ENCODE measurements at regions not wholly inside any gene's neighbourhood (a gene's known extent, or its start where the extent isn't known, plus 50 kb on each side); places are given as distances from the start of the nearest gene placed in this dataset.

DNA sequence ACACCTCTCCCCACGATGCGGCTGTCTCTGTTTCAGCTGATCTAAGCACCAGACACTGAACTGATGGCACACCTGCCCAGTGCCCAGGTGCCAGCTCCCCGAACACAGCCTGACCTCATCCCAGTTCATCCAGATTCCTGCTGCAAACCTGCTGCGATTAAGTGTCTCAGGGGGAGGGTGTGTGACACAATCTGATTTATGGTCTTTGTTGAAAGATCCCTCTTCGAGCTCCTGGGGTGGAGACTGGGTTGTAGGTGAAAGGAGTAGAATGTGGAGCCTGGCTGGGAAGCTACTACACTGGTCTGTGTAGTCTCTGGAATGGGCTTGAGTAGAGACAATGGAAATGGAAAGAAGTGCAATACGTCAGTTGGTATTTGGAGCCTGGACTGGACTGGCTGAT, 390.3 kb downstream of the SHANK2 start:
- no peak for DNase-seq

DNA sequence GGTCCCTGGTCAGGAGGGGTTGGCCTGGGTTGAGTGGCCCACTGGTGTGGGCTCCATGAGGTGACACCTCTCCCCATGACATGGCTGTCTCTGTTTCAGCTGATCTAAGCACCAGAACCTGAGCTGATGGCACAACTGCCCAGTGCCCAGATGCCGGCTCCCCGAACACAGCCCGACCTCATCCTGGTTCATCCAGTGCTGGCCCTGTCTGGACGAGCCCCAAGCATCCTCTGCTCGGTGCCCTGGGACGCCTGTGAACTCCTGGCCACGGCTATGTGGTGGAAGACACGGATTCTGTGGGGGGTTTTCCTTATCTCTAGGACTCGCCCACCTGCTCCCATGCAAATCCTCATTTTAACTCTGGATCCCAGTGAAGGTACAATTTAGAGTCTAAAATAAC, 389.2 kb downstream of the SHANK2 start:
- DNase-seq: no peak

GRCh38 chr11:70863993-70864392, 388.4 kb downstream of the SHANK2 start:
- no peak for DNase-seq

DNA sequence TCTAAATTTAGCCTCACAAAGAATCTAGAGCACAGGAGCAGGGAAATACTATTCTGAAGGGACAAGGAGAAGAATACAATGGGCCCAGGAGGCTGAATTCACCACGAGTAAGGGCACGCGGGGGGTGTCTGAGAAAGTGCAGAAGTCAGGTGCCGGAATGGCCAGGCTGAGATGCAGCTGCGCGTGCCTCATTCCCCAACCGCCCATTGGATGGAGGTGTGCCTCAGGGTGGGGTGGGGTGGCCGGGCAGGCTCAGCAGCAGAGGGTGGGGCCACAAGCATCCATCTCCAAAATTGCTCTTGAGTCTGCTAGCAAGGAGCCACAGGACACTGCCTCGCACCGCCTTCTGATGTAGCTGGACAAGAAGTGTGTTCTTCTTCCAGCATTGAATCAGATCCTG, 387.0 kb downstream of the SHANK2 start:
- DNase-seq: no peak

GRCh38 chr11:70866834-70867233, 385.5 kb downstream of the SHANK2 start:
- no peak for DNase-seq

DNA sequence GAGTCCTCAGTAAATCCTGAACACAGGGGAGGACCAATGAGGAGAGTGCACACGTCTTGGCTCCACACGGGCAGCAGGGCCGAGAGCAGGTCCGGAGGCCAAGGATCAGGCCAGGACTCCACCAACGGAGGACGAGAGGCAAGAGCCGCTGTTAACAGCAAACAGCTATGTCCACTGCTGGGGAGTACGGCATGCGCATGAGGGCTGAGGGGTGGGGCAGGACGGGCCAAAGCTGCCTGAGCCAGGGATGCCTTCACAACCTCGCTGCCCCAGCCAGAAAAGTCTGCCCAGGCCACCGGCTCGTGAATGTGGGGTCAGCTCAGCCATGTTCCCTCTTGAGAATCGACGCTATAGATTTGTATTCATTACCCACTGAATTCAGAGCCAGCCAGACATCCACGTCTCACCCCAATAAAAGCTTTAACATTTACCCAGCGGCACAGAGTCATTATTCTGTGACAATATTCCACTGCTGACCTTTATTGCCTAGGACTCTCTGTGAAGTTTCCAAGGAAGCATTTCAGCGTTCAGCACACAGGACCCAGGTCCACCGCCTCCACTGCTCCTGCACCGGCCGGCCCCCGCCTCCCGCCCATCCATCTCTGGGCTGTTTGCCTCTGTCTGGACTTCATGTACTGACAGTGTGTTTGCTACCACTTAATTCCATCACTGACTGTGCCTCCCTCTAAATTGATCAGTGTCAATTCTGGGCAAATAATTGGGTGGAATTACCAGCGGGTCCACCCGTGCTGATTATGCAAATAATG, 384.9 kb downstream of the SHANK2 start:
- no peak for DNase-seq

DNA sequence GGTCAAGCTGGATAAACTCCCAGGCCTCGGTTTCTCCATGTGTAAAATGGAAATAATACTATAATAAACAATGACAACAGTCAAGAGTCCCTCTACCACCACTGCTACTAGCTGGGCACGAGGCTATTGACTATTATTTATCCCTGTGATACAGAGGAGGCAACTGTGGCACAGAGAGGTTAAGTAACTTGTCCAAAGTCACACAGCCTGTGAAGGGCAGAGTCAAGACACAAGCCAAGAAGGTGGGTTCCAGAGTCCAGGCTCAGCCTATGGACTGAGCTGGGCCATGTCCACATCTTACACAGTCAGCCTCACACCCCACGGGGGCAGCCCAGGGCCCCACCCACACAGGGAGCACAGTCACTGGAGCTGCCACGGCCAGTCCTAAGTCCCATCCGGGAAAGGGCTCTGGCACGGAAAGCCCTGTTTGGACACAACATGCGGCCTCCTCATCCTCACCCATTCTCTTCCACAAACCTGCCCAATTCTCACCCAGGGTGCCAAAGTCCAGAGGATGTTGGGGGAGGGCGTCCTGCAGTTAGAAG, 384.0 kb downstream of the SHANK2 start:
- DNase-seq: no peak

DNA sequence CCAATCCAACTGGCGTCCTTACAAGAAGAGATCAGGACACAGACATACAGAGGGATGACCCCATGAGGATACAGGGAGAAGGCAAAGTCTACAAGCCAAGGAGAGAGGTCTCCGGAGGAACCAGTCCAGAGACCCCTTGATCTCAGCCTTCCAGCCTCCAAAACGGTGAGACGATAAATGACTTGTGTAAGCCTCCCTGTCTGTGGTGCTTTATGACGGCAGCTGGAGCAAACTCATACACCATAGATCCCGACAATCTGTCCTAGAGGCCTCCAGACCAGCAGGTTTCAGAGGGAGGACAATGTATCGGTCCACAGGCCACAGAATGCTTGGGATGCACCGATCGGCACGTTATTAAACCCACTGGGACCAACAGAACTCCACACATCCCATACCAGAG, 383.3 kb downstream of the SHANK2 start:
- no peak for DNase-seq

- DNase-seq: no peak
Observed at GRCh38 chr11:70871881-70872280, 380.5 kb downstream of the SHANK2 start.

DNA sequence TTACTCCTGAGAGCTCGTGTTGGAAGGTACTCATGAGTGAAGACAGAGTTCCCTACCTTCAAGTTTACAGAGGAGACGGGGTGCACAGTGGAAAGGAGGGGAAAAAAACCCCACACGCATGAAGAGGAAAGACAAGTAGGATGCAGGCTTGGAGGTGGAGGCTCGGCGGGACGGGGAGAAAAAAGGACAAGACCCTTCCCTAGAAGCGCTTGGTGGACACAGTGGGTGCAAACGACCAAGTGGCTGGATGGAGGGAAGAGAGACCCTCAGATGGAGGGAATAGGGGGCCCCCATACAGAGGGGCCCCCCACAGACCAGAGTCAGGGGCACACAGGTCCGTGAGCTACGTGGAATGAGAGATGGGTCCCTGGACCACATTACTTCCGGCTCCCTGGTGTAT, 380.1 kb downstream of the SHANK2 start:
- DNase-seq: no peak

- DNase-seq: no peak
Observed at GRCh38 chr11:70872955-70873735, 379.2 kb downstream of the SHANK2 start.

DNA sequence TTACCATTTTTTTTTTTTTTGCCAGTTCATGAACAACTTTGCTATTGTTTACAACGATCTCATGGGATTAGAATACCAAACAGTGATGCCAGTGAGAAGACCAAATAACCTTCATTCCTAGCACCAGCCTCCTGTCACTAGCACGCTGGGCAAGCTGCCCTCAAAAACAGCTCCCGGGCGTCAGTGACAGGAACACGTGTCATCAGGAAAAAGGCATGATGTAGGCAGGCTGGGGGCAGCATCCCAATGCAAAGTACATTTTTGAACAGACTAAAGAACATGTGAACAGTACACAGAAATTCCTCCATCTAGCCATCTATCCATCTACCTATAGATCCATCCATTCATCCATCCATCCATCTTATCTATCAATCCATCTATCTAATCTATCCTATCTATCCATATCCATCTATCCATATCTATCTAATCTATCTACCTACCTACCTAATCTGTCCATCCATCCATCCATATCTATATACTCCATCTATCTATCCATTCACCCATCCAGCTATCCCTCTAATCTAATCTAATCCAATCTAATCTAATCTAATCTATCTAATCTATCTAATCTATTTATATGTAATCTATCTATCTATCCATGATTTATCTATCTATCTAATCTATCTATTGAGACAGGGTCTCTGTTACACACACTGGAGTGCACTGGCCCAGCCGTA, 378.5 kb downstream of the SHANK2 start:
- no peak for DNase-seq

GRCh38 chr11:70876685-70877084, 375.7 kb downstream of the SHANK2 start:
- no peak for DNase-seq

GRCh38 chr11:70877151-70877550, 375.2 kb downstream of the SHANK2 start:
- no peak for DNase-seq

DNA sequence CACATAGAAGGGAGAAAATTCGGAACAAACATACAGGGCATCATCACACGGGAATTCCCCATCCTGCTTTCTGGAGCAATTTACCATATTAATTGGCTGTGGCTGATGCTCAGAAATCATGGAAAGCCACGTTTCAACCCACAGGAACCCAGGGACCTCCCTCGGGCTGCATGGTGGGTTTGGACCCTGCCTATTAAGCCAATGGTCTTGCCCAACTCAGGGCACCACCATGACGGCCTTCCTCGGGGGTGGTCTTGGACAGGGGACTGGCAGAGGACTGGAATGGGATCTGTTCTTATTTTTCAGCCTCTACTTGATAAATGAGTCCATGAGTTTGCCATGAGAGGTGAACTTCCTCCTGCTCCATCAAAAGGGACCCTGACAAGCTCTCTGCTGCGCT, 374.0 kb downstream of the SHANK2 start:
- DNase-seq: no peak

GRCh38 chr11:70879601-70880285, 372.6 kb downstream of the SHANK2 start:
- DNase-seq: no peak

- no peak for DNase-seq
Observed at GRCh38 chr11:70880416-70880815, 372.0 kb downstream of the SHANK2 start.

GRCh38 chr11:70881948-70882715, 370.2 kb downstream of the SHANK2 start:
- no peak for DNase-seq

DNA sequence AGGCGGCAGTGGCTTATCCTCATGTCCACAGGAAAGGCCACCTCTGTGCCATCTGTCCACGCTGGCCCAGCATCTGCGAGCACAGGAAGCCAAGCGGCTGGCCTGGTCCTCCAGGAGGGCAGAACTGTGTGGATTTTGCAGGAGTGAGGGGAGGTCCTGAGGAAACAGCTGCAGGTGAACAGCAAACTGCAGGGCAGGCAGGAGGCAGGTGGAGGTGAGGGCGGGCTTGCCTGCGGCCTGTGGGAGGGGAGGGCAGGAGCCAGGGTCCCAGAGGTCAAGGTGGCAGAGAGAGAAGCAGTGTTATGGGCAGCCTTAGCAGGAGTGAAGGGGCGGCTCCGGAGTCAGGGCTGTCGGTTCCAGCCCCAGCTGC, 369.7 kb downstream of the SHANK2 start:
- no peak for DNase-seq

GRCh38 chr11:70883323-70883940, 368.9 kb downstream of the SHANK2 start:
- DNase-seq: no peak

GRCh38 chr11:70883973-70884623, 368.3 kb downstream of the SHANK2 start:
- no peak for DNase-seq

Measured in bone marrow (tissue), 2 donors.